Spinal cord (tissue), 9 donors: ENCODE measurements at regions not wholly inside any gene's neighbourhood (a gene's known extent, or its start where the extent isn't known, plus 50 kb on each side); places are given as distances from the start of the nearest gene placed in this dataset.

ENCODE experiments used
- DNase-seq, 6 donors: peaks; one replicate each; pipeline versions ENCODE4 v3.0.0 to v3.0.0-alpha.2; 2013 to 2015; ENCODE audit warnings: low spot score in 6 of 6, low read depth in 4 of 6
- H3K27ac ChIP-seq: one replicate; pipeline ENCODE4 v1.5.1; 2013; ENCODE audit warnings: low read depth, low read length, control low read depth
- H3K27me3 ChIP-seq: one replicate; pipeline ENCODE4 v1.6.1; 2013; ENCODE audit warnings: low read length; ENCODE audit not compliant: control insufficient read depth, insufficient read depth
- H3K36me3 ChIP-seq: one replicate; pipeline ENCODE4 v1.6.1; 2013; ENCODE audit warnings: low read length; ENCODE audit not compliant: control insufficient read depth, insufficient read depth
- H3K4me1 ChIP-seq: one replicate; pipeline ENCODE4 v1.6.1; 2013; ENCODE audit warnings: low read length; ENCODE audit not compliant: control insufficient read depth, insufficient read depth
- H3K4me3 ChIP-seq: one replicate; pipeline ENCODE4 v1.5.1; 2013; ENCODE audit warnings: low read depth, low read length, control low read depth
- H3K9me3 ChIP-seq: one replicate; pipeline ENCODE4 v1.6.1; 2013; ENCODE audit warnings: low read length; ENCODE audit not compliant: control insufficient read depth, insufficient read depth
- WGBS: methylation state at CpG from one replicate; pipeline ENCODE4 v1.1.5; 2013; ENCODE audit warnings: missing lambda C conversion rate; ENCODE audit not compliant: insufficient coverage; 5-methylcytosine and 5-hydroxymethylcytosine counted together
- donor health status: healthy.

DNA sequence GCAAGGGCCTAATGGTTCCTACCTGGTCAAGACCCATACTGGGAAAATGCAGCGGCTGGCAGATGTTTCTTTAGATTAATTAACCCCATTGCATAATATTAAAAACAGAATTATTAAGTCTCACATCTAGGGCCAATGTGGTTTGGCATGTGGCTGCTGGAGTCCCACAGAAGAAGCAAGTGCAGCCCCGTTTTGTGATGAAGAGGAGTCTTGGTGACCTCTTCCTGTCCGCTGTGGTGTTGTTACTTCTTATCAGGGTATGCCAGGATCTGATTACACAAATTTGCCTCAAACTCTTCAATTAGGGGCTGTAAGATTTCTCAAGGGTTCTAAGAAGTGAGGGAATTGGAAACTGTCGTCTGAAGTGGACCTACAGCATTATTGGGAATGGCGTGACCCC, 240.3 kb downstream of the SEC23IP start:
- Histone ChIP-seq H3K4me3 (no peak overlapping the region), H3K36me3 (no peaks in the 10 kb centered on the region), H3K27me3 (no peaks in the 10 kb centered on the region), H3K4me1 (peaks cover 2% of the 10 kb centered on the region), H3K9me3 (no peaks in the 10 kb centered on the region), H3K27ac (no peak overlapping the region)
- WGBS, result 76% methylated on average over 2 of the region's 5 CpGs
- DNase-seq, result no peak

DNA sequence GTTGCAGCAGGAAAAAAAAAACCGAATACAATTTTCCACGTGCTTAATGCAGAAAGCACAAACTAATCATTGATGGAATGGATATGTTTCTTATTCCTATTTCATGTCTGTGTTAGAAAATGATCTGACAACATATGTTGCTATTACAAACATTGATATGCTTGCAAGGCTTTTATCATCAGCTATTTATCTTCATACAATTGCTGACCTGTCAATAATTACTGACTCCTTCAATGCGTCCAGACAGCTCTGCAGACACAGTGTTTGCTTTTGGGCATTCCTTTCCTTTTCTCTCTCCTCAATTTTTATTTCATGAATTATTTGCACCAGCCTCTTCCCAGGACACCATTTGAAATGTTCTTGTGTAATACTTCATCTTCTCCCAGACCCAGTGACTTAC, 246.2 kb downstream of the SEC23IP start:
- no peak overlapping the region for H3K4me3 ChIP-seq
- peaks cover 3% of the 10 kb centered on the region for H3K9me3 ChIP-seq
- H3K4me1 ChIP-seq, result no peaks in the 10 kb centered on the region
- H3K36me3 ChIP-seq, result no peaks in the 10 kb centered on the region
- H3K27ac ChIP-seq, result no peak overlapping the region
- DNase-seq, result peak in 1 of 6 donors; percentile 28
- no peaks in the 10 kb centered on the region for H3K27me3 ChIP-seq
- WGBS, result 86% methylated on average over 1 of the region's 3 CpGs

DNA sequence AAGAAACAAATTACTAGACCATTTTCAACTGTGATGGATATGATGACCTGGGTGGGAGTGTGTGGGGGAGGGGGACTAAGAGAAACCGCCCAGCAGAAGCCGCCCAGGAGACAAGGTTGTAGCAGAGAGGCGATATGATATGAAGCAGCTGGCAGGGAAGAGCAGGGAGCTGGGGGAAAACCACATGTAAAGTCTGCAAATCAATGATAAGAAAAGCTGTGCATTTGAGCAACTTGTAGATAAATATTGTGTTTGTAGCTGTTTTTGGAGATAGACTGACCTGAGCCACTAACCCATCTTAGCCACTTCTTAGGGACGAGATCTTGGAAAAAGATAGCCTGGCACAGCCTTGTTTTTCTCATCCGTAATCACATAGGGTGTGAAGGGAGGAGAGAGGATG, 252.6 kb downstream of the SEC23IP start:
- WGBS, result 63% methylated on average over 3 of the region's 5 CpGs
- Histone ChIP-seq H3K27me3 (no peaks in the 10 kb centered on the region), H3K36me3 (no peaks in the 10 kb centered on the region), H3K9me3 (no peaks in the 10 kb centered on the region), H3K27ac (no peak overlapping the region), H3K4me3 (no peak overlapping the region), H3K4me1 (no peaks in the 10 kb centered on the region)
- DNase-seq, result no peak

DNA sequence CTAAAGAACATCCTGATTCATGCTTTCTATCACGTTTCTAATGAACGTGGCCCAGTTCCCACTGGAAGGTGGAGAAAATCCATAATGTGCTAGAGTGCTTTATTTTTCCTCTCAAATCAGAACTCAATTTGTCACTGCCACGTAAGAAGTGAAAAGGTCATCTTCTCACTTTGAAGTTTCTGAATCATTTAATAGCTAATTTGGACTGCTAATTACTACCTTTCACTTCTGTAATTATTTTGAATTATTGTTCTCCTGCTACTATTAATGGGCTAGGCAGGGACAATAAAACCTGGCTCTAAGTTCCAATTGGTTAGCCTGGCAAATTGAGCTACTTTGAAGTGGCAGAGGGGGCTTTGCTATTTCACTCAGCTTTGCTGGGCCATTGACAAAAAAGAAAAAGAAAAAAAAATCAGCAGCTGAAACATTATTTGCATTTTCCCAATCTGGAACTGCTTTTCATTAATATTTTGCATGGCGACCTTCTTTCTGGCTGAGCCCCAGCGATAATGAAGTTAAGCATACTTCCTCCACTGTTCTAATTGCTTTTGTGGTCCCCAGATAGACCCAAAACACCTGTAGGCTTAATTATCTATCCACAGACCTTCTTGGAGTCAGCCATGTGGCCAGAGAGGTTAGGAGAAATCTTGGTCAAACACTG, 264.2 kb downstream of the SEC23IP start:
- Histone ChIP-seq H3K9me3 (no peaks in the 10 kb centered on the region), H3K36me3 (no peaks in the 10 kb centered on the region), H3K4me3 (no peak overlapping the region), H3K27ac (no peak overlapping the region), H3K4me1 (no peaks in the 10 kb centered on the region), H3K27me3 (no peaks in the 10 kb centered on the region)
- WGBS, result 60% methylated on average over 1 of the region's 5 CpGs
- DNase-seq, result peak in 2 of 6 donors; percentile 27 to 58

DNA sequence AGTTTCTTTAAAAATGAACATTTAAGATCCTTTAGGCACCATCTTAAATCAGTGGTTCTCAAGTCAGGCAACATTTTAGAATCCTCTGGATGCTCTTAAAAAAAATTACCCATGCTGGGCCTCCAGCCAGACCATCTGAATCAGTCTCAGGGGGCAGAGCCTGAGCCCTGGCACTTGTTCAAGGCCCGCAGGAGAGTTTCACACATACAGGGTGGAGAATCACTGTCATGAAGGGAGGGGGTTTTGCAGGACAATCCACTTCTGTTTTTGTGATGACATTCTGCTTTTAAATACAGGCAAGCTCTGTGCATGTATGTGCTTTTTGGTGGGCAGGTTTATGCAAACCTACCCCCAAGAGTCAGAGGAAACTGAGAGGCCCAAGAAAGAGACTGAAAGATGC, 268.6 kb downstream of the SEC23IP start:
- H3K9me3 ChIP-seq, result no peaks in the 10 kb centered on the region
- no CpG with 5 or more reads among the region's 1 CpG for WGBS
- no peaks in the 10 kb centered on the region for H3K27me3 ChIP-seq
- no peak overlapping the region for H3K4me3 ChIP-seq
- no peak overlapping the region for H3K27ac ChIP-seq
- no peaks in the 10 kb centered on the region for H3K36me3 ChIP-seq
- no peaks in the 10 kb centered on the region for H3K4me1 ChIP-seq
- DNase-seq, result peak in 2 of 6 donors; percentile 59 to 71

DNA sequence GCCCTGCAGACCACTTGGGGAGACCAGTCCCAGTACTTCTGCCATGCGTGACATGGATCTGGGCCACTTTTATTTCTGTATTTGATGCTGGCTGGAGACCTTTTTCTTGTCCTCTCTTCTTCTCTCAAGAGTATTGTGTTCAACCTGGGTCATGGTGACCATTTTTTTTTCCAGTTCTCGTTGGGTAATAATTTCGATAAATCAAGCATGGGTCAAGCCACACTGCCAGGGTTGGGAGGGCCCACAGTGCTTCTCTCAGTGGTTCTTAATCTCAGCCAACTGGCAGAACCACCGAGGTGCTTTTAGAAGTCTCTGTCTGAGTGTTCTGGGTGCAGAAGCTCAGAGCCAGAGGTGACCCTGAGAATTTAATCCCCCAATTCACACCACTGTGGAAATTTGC, 269.9 kb downstream of the SEC23IP start:
- Histone ChIP-seq H3K4me3 (no peak overlapping the region), H3K36me3 (no peaks in the 10 kb centered on the region), H3K27me3 (no peaks in the 10 kb centered on the region), H3K9me3 (no peaks in the 10 kb centered on the region), H3K4me1 (no peaks in the 10 kb centered on the region), H3K27ac (no peak overlapping the region)
- DNase-seq, result no peak
- WGBS, result 96% methylated on average over 4 of the region's 4 CpGs

DNA sequence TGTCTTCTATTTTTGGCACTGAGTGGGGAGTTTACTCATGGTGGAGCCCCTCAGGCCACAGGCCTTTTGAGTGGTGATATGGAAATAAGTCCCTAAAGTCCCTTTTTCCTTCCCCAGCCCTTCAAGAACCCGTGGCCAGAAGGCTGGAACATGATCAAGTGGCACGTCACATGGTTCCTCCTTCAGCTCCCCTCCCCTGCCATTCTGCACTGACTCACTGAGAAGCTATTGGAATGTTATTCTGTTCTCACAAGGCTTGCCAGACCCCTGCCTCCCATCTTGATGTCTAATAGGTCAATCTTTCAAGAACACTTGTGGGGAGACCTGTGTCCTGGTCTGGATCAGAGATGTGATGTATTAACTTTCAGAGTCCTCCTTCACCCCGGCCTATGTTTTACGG, 279.8 kb downstream of the SEC23IP start:
- WGBS, result 67% methylated on average over 2 of the region's 4 CpGs
- no peaks in the 10 kb centered on the region for H3K4me1 ChIP-seq

DNA sequence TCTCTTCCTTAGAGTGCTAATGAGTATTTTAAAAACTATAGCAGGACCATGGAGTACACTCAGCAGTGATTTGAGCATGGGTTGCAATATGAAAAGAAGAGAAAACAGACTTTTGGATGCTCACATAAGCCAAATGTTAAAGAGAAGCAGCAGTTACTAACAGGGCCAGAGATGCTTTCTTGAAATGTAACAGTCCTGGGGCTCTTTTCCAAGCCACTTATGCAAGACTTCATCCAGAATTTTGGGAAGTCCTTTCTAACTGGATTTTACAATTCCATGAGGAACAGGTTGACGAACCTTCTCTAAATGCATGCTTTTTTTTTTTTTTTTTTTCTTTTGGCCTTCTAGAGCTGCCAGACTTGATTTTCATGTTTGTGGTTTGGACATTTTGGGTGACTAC, 282.0 kb downstream of the SEC23IP start:
- Histone ChIP-seq H3K27ac (no peak overlapping the region), H3K4me1 (no peaks in the 10 kb centered on the region), H3K27me3 (no peaks in the 10 kb centered on the region), H3K4me3 (no peak overlapping the region), H3K36me3 (no peaks in the 10 kb centered on the region), H3K9me3 (no peaks in the 10 kb centered on the region)
- peak in 1 of 6 donors; percentile 83 for DNase-seq
- WGBS, result no CpG with 5 or more reads among the region's 1 CpG

More for the DNA sequence above, 279.8 kb downstream of the SEC23IP start:
- Histone ChIP-seq H3K27me3 (no peaks in the 10 kb centered on the region), H3K9me3 (no peaks in the 10 kb centered on the region), H3K27ac (no peak overlapping the region), H3K4me3 (no peak overlapping the region), H3K36me3 (no peaks in the 10 kb centered on the region)
- no peak for DNase-seq

DNA sequence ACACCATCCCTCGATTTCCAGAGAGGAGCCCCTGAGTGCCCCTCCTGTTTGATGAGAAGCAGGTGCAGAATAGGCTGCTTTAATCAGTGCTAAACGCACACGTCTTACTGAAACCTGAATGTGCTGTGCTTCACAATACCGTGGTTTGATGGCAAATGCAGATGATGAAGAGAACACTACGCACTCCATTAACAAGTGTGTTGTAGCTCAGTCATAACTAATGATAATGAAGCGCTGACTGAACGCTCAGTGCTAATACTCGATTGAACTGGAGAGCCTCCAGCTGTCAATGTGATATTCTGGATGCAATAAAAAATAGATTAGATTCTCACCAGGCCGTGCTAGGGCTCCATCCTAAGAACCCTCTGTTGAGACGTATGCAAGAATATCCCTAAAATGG, 279.7 kb upstream of the PLPP4 start:
- H3K4me1 ChIP-seq, result peaks cover 3% of the 10 kb centered on the region
- 72% methylated on average over 6 of the region's 10 CpGs for WGBS
- peak in 1 of 6 donors; percentile 82 for DNase-seq
- H3K9me3 ChIP-seq, result no peaks in the 10 kb centered on the region
- no peaks in the 10 kb centered on the region for H3K36me3 ChIP-seq
- H3K4me3 ChIP-seq, result no peak overlapping the region
- H3K27ac ChIP-seq, result no peak overlapping the region
- no peaks in the 10 kb centered on the region for H3K27me3 ChIP-seq

DNA sequence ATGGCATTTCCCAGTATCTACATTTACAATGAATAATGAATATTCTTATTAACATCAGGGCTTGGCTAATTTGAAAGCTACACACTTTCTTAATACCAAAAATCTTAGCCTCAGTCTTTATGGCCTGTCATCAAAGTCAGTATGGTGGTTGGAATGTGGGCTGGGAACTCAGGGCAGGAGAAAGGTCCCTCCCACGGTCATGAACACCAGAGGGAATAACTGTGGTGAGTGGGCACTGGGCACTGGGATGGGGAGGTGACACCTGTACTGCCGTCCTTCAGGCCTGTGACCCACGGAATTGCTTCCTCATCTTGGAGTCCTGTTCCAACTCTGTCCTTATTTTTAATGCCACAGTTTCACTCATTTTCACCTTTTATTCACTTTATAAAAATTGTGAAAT, 276.9 kb upstream of the PLPP4 start:
- no CpG with 5 or more reads among the region's 3 CpGs for WGBS

More for the DNA sequence above, 276.9 kb upstream of the PLPP4 start:
- Histone ChIP-seq H3K27me3 (no peaks in the 10 kb centered on the region), H3K4me1 (peaks cover 3% of the 10 kb centered on the region), H3K4me3 (no peak overlapping the region), H3K36me3 (no peaks in the 10 kb centered on the region), H3K27ac (no peak overlapping the region), H3K9me3 (no peaks in the 10 kb centered on the region)
- no peak for DNase-seq
